HG03469 (cell line): ENCODE measurements at regions not wholly inside any gene's neighbourhood (a gene's known extent, or its start where the extent isn't known, plus 50 kb on each side); places are given as distances from the start of the nearest gene placed in this dataset.
"Not testable (repeated sequence)": the region's sequence is repeated elsewhere in the genome, so short reads cannot be mapped to it uniquely, and the experiment has no call there.

ENCODE experiments used
- ATAC-seq: cut with Tn5 transposase; IDR thresholded peaks from one replicate; pipeline ENCODE4 v1.9.1; 2021; ENCODE audit warnings: mild to moderate bottlenecking, moderate library complexity, moderate number of reproducible peaks; ENCODE audit not compliant: unreplicated experiment

DNA sequence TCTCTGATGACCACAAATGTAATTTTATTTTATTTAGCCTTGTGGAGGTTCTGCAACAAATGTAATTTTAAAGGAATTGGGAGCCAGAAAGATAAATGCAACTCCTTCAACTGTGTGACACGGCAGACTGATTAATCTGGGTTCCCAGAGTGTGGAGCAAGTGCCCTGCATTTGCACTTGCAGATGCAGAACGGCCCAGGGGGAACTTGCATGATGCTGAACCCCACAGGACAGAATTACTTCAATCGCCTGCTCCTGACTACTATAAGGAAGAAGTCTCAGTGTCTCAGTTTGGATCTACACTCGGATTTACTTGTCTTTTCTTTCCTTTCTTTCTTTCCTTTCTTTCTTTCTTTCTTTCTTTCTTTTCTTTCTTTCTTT lies 107.2 kb upstream of the ACBD5 start:
- ATAC-seq: not testable (repeated sequence)

DNA sequence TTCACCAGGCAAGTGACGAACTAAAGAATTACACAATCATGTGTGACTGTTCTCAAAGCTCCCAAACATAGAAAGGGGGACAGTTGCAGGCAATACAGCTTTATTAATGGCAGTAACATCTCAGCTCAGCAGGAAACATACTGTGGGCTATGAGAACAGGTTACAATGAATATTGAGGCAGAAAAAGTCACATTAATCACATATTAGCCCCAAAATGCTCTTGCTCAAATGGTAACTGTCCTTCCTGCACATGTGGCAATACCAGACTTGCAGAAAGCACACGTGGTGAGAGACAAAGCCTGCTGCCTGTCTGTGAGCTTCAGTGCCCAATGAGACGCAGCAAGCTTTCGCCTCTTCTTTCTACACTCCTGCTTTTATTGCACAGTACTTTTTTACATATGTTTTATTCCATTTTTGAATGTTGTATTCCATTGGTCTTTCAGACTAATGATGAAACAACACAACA lies 104.9 kb upstream of the ACBD5 start:
- no peak for ATAC-seq

DNA sequence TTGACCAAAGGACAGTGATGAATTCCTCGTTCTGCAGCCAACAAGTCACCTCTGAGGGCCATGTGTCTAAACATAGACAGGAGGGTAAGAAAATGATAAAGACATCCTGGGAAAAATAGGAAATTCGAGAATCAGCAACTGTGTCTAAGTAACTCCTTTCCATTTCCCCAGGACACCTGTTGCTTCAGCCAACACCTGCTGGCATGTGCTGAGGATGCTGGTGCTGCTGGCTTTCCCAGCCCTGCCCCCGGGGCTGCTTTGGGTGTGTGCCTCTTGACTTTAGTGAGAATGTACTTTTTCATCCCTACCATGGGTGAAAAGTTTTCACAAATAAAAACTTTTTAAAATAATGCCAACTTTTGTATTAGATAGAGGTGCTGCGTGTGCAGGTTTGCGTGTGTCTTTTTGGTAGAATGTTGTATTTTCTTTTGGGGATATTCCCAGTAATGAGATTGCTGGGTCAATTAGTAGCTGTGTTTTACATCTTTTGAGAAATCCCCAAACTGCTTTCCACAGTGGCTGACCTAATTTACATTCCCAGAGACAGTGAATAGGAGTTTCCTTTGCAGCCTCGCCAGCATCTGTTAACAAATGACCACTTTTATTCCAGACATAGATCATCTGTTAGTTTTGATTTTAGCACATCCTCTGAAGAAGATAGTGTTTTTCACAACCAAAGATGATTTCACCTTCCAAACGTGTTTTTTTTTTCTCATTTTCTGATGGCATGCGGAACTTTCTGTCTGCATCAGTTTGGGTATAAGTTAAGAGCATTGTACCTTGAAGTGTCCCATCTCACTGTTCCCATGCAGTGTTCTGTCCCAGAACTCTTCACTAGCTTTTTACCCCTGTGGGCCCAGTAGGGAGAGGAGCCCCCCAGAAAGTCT lies 104.2 kb upstream of the ACBD5 start:
- no peak for ATAC-seq

DNA sequence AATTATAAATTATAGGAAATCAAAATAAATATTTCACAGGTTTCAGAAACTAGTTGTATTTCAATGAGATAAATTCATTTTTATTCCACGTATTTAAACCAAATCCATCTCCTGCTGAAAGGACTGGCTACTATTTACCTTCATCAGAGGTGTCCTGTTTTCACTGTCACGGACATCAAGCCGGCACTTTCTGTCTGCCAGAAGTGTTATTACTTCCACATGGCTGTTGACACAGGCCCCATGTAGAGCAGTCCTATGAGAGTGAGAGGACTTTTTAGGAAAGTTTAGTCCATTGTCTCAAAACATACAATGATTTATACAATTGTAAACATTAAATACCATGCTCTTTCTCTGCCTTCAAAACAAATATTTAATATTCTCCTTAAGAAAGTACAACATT lies 100.4 kb upstream of the ACBD5 start:
- ATAC-seq: no peak

- not testable (repeated sequence) for ATAC-seq
Observed at GRCh38 chr10:27335246-27335645, 94.6 kb upstream of the ACBD5 start.

DNA sequence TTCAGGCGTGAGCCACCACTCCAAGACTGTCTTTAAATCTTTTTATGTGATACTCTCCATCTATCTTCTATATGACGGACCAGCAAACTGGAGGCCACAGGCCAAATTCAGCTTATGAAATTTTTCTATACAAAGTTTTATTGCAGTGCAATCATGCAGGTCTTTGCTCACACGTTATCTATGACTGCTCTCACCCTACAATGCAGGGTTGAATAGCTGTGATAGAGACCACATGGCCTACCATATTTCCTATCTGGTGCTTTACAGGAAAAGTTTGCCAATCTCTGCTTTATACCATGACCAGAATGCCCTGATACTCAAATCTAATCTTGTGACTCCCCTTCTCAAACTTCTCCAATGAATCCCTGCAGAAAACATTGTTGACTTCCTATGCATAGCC lies 89.5 kb upstream of the ACBD5 start:
- no peak for ATAC-seq

GRCh38 chr10:27328946-27329345 lies 88.3 kb upstream of the ACBD5 start:
- no peak for ATAC-seq

GRCh38 chr10:27326748-27327147 lies 86.2 kb upstream of the ACBD5 start:
- ATAC-seq: not testable (repeated sequence)

DNA sequence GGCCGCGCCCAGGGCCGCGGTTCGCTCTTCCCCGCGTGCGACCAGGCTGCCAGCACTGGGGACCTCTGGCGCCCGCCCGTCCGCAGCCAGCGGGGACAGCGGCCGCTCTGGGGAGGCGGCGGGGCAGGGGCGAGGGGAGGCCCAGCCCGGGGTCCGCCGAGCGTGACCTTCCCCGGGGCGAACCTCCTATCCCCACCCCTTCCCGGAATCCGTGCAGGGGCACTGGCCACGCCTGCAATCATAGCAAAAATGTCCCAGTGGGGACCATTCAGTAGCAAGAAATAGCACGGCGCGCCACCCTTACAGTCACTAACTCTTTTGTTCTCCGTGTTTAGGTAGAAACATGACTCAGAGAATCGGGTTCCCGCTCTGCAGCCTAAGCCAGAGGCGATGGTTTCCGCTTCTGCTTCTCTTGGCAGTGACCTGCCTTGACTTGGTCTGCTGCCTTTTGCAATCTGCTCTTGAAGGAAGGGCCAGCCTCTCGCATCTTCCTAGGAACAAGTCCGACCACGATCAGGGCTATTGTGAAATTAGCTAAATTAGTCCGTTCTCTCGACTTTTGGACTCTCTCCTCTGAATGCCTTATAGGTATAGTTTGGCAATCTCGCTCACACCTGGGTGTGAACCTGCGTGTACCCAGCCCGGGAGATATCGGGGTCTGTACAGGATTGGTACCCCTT lies 79.3 kb upstream of the ACBD5 start:
- no peak for ATAC-seq

DNA sequence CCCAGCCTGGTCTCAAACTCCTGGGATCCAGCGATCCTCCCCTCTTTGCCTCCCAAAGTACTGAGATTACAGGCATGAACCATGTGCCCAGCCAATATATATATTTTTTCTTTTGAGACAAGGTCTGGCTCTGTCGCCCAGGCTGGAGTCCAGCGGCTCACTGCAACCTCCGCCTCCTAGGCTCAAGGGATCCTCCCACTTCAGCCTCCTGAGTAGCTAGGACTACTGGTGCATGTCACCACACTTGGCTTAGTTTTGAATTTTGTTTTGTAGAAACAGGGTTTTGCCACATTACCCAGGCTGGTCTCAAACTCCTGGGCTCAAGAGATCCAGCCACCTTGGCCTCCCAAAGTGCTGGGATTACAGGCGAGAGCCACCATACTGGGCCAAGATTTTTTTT lies 78.5 kb upstream of the ACBD5 start:
- ATAC-seq: not testable (repeated sequence)

- ATAC-seq: not testable (repeated sequence)
Observed at GRCh38 chr10:27315082-27315481, 74.5 kb upstream of the ACBD5 start.

DNA sequence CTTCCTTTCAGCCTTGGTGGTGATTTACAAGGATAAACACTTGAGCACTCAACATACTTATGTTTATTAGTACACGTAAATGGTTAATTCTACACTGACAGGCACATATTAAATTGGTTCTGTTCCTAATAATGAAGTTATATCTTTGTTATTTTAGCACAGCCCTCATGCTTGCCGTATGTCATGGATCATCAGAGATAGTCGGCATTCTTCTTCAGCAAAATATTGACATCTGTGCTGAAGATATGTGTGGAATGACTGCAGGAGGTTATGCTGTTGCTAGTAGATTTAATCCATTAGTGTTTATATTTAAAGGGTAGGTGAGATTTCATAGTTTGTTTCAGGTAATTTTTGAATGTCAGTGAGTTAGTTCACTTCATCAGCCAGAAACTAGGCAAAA lies 73.0 kb upstream of the ACBD5 start:
- not testable (repeated sequence) for ATAC-seq

- ATAC-seq: no peak
Observed at GRCh38 chr10:27312854-27313253, 72.3 kb upstream of the ACBD5 start.

DNA sequence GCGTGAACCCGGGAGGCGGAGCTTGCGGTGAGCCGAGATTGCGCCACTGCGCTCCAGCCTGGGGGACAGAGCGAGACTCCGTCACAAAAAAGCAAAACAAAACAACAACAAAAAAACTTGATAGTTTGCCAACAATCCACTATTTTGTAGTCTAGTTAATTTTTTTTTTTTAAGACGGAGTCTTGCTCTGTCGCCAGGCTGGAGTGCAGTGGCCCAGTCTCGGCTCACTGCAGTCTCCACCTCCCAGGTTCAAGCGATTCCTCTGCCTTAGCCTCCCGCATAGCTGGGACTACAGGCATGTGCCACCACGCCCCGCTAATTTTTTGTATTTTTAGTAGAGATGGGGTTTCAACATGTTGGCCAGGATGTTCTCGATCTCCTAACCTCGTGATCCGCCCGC lies 71.2 kb upstream of the ACBD5 start:
- not testable (repeated sequence) for ATAC-seq

- ATAC-seq: not testable (repeated sequence)
Observed at GRCh38 chr10:27298522-27298850, 57.9 kb upstream of the ACBD5 start.

- ATAC-seq: no peak
Observed at GRCh38 chr10:27297844-27298521, 57.4 kb upstream of the ACBD5 start.

- ATAC-seq: not testable (repeated sequence)
Observed at GRCh38 chr10:27296285-27296684, 55.7 kb upstream of the ACBD5 start.

DNA sequence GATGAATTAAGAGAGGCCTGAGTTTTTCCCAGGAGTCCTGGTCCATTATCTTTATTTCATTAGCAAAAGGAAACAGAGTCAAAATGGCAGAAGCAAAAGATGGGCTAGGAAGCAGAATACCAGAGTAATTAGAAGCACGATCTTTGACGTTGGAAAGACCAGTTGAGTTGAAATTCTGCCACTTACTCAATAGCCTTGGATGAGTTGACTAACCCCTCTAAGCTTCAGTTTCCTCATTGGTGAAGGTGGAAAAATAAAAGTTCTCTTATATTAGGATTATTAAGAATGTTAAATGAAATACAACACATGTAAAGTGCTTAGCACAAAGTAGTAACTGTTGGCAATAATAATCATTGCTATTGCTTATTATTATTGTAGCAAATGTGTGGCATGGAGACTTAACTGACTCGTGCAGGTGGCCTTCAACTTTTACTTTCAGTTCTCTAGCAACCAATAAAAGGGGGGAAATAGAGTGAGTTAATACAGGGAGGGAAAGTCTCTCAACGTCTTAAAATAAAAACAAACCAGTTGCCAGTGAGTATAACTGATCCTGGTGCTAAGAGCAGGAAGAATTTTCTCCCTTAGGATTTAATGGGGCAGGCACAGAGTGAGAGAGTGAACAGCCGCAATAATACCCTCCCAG lies 50.8 kb upstream of the ACBD5 start:
- ATAC-seq: not testable (repeated sequence)
